ENCODE measurements at regions not wholly inside any gene's neighbourhood (a gene's known extent, or its start where the extent isn't known, plus 50 kb on each side); places are given as distances from the start of the nearest gene placed in this dataset.

GRCh38 chr12:90076851-90077319 is 368.2 kb upstream of the ATP2B1 start:
- Histone ChIP-seq H3K27ac (ENCODE audit: low read length) (no peak overlapping the region), H3K79me2 (ENCODE audit: low read length) (no peaks in the 10 kb centered on the region), H3K27me3 (replicated peaks; ENCODE audit: insufficient read depth, low read length) (no peaks in the 10 kb centered on the region), H3K36me3 (replicated peaks; ENCODE audit: insufficient read depth, low read length) (no peaks in the 10 kb centered on the region), H3K4me2 (ENCODE audit: low read depth, low read length) (no peak overlapping the region), H2AFZ (ENCODE audit: low read length) (no peak overlapping the region), H3K9me3 (replicated peaks; ENCODE audit: insufficient read depth, low read length) (no peaks in the 10 kb centered on the region), H3K4me1 (ENCODE audit: low read length) (no peaks in the 10 kb centered on the region), H3K9me2 (replicated peaks; ENCODE audit: insufficient read depth, low read length) (no peaks in the 10 kb centered on the region), H3K4me3 (ENCODE audit: low read length) (no peak overlapping the region), H3K9ac (ENCODE audit: low read length) (no peak overlapping the region), H4K20me1 (ENCODE audit: insufficient read depth, low read length) (no peaks in the 10 kb centered on the region), H3F3A (ENCODE audit: insufficient read depth, low read length) (no peaks in the 10 kb centered on the region)
- no peak for TF ChIP-seq EZH2 (optimal IDR thresholded peaks at IDR 0.05; ENCODE audit: low read depth, low read length)
- TF ChIP-seq CTCF (IDR thresholded peaks at IDR 0.05; ENCODE audit: low read length) = no peak
- no peak for DNase-seq

- H3K27me3 ChIP-seq (replicated peaks; ENCODE audit: insufficient read depth, low read length) = no peaks in the 10 kb centered on the region
- no peak overlapping the region for H3K4me3 ChIP-seq (ENCODE audit: low read length)
- H3K4me1 ChIP-seq (ENCODE audit: low read length) = no peaks in the 10 kb centered on the region
- H3K27ac ChIP-seq (ENCODE audit: low read length) = no peak overlapping the region
- H3K9me2 ChIP-seq (replicated peaks; ENCODE audit: insufficient read depth, low read length) = no peaks in the 10 kb centered on the region
- no peaks in the 10 kb centered on the region for H3K79me2 ChIP-seq (ENCODE audit: low read length)
- H3F3A ChIP-seq (ENCODE audit: insufficient read depth, low read length) = no peaks in the 10 kb centered on the region
- H3K9ac ChIP-seq (ENCODE audit: low read length) = no peak overlapping the region
- H4K20me1 ChIP-seq (ENCODE audit: insufficient read depth, low read length) = no peaks in the 10 kb centered on the region
- TF ChIP-seq EZH2phosphoT487 (IDR thresholded peaks at IDR 0.05; ENCODE audit: low read length) = no peak
- TF ChIP-seq EZH2 (optimal IDR thresholded peaks at IDR 0.05; ENCODE audit: low read depth, low read length) = no peak
- no peak for TF ChIP-seq CTCF (IDR thresholded peaks at IDR 0.05; ENCODE audit: low read length)
- H3K4me2 ChIP-seq (ENCODE audit: low read depth, low read length) = no peak overlapping the region
- no peak for DNase-seq
- H3K9me3 ChIP-seq (replicated peaks; ENCODE audit: insufficient read depth, low read length) = no peaks in the 10 kb centered on the region
- no peak overlapping the region for H2AFZ ChIP-seq (ENCODE audit: low read length)
- no peaks in the 10 kb centered on the region for H3K36me3 ChIP-seq (replicated peaks; ENCODE audit: insufficient read depth, low read length)
These were observed 367.0 kb upstream of the ATP2B1 start for GRCh38 chr12:90075685-90076084.

- TF ChIP-seq EZH2 (optimal IDR thresholded peaks at IDR 0.05; ENCODE audit: low read depth, low read length) (no peak), EZH2phosphoT487 (IDR thresholded peaks at IDR 0.05; ENCODE audit: low read length) (no peak), CTCF (IDR thresholded peaks at IDR 0.05; ENCODE audit: low read length) (no peak)
- no peak overlapping the region for H3K4me3 ChIP-seq (ENCODE audit: low read length)
- no peaks in the 10 kb centered on the region for H3K27me3 ChIP-seq (replicated peaks; ENCODE audit: insufficient read depth, low read length)
- no peaks in the 10 kb centered on the region for H3K79me2 ChIP-seq (ENCODE audit: low read length)
- no peaks in the 10 kb centered on the region for H3K4me1 ChIP-seq (ENCODE audit: low read length)
- no peak overlapping the region for H3K27ac ChIP-seq (ENCODE audit: low read length)
- no peaks in the 10 kb centered on the region for H3K9me2 ChIP-seq (replicated peaks; ENCODE audit: insufficient read depth, low read length)
- DNase-seq = no peak
- no peaks in the 10 kb centered on the region for H3K36me3 ChIP-seq (replicated peaks; ENCODE audit: insufficient read depth, low read length)
- H3K4me2 ChIP-seq (ENCODE audit: low read depth, low read length) = no peak overlapping the region
- no peak overlapping the region for H3K9ac ChIP-seq (ENCODE audit: low read length)
- no peak overlapping the region for H2AFZ ChIP-seq (ENCODE audit: low read length)
- H4K20me1 ChIP-seq (ENCODE audit: insufficient read depth, low read length) = no peaks in the 10 kb centered on the region
- H3K9me3 ChIP-seq (replicated peaks; ENCODE audit: insufficient read depth, low read length) = no peaks in the 10 kb centered on the region
- no peaks in the 10 kb centered on the region for H3F3A ChIP-seq (ENCODE audit: insufficient read depth, low read length)
These were observed 365.4 kb upstream of the ATP2B1 start for GRCh38 chr12:90074086-90074485.
